Thyroid gland (tissue), 4 donors: ENCODE measurements at regions not wholly inside any gene's neighbourhood (a gene's known extent, or its start where the extent isn't known, plus 50 kb on each side); places are given as distances from the start of the nearest gene placed in this dataset.

Experiments
- POLR2A ChIP-seq, 2 donors: fragments of 450-650 bp; IDR thresholded peaks; one replicate each; pipeline ENCODE4 v1.6.1; 2017; ENCODE audit warnings: antibody characterized with exemption in 2 of 2, mild to moderate bottlenecking in 2 of 2, moderate library complexity in 1 of 2
- TF ChIP-seq, protein P1 (sequence below), 6 experiments: fragments of 200-600 bp in 3 of 6; fragments of 450-650 bp in 3 of 6; sonication (generic) in 3 of 6; IDR thresholded peaks; one replicate each; pipeline ENCODE4 v1.5.1; 2016 to 2019; ENCODE audit warnings: antibody characterized with exemption in 6 of 6, mild to moderate bottlenecking in 2 of 6, inconsistent platforms in 1 of 6, moderate library complexity in 1 of 6

DNA sequence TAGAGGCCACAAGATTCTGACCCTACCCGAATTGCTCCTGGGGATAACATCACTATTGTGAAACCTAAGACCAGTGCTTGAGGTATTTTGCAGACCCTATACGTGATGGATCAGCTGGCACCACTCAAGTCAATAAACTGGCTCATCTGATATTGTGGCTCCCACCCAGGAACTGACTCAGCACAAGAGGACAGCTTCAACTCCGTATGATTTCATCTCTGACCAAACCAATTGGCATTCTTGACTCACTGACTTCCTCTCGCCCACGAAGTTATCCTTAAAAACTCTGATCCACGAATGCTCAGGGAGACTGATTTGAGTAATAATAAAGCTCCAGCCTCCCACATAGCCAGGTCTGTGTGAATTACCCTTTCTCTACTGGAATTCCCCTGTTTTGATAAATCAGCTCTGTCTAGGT is 1036.1 kb upstream of the TMEM132C start:
- TF ChIP-seq, protein P1, sequence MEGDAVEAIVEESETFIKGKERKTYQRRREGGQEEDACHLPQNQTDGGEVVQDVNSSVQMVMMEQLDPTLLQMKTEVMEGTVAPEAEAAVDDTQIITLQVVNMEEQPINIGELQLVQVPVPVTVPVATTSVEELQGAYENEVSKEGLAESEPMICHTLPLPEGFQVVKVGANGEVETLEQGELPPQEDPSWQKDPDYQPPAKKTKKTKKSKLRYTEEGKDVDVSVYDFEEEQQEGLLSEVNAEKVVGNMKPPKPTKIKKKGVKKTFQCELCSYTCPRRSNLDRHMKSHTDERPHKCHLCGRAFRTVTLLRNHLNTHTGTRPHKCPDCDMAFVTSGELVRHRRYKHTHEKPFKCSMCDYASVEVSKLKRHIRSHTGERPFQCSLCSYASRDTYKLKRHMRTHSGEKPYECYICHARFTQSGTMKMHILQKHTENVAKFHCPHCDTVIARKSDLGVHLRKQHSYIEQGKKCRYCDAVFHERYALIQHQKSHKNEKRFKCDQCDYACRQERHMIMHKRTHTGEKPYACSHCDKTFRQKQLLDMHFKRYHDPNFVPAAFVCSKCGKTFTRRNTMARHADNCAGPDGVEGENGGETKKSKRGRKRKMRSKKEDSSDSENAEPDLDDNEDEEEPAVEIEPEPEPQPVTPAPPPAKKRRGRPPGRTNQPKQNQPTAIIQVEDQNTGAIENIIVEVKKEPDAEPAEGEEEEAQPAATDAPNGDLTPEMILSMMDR (IDR thresholded peaks at IDR 0.05) = no peak
- TF ChIP-seq POLR2A (IDR thresholded peaks at IDR 0.05) = no peak
